ENCODE measurements at regions not wholly inside any gene's neighbourhood (a gene's known extent, or its start where the extent isn't known, plus 50 kb on each side); places are given as distances from the start of the nearest gene placed in this dataset.

- ATAC-seq = no peak
- intact Hi-C loops (cut with DNase I, micrococcal nuclease) = loop anchor here (5.0 to 10.0 kb wide), 2 partner anchors 647 to 650 kb away; no protein-coding TSS in a partner anchor
- DNase-seq = no peak
- Histone ChIP-seq H3K9me3 (no peaks in the 10 kb centered on the region), H3K4me1 (ENCODE audit: low read depth) (no peaks in the 10 kb centered on the region), H3K36me3 (ENCODE audit: low read depth) (no peaks in the 10 kb centered on the region), H3K4me3 (no peak overlapping the region)
- TF ChIP-seq CTCF (IDR thresholded peaks at IDR 0.05) = no peak
Observed at GRCh38 chr6:134821928-134822864, 127.7 kb downstream of the ALDH8A1 start.

GRCh38 chr6:134821397-134821796 lies 128.5 kb downstream of the ALDH8A1 start:
- Histone ChIP-seq H3K4me1 (ENCODE audit: low read depth) (no peaks in the 10 kb centered on the region), H3K36me3 (ENCODE audit: low read depth) (no peaks in the 10 kb centered on the region), H3K9me3 (no peaks in the 10 kb centered on the region), H3K4me3 (no peak overlapping the region)
- intact Hi-C loops (cut with DNase I, micrococcal nuclease) = loop anchor here (5.0 to 10.0 kb wide), 2 partner anchors 647 to 649 kb away; no protein-coding TSS in a partner anchor
- DNase-seq = no peak
- ATAC-seq = no peak
- TF ChIP-seq CTCF (IDR thresholded peaks at IDR 0.05) = no peak

- DNase-seq (no peak), ATAC-seq (peak; percentile 52)
- intact Hi-C loops (cut with DNase I, micrococcal nuclease) = loop anchor here (5.0 to 10.0 kb wide), 2 partner anchors 645 to 648 kb away; no protein-coding TSS in a partner anchor
Observed at GRCh38 chr6:134819863-134820800, 129.8 kb downstream of the ALDH8A1 start.

DNA sequence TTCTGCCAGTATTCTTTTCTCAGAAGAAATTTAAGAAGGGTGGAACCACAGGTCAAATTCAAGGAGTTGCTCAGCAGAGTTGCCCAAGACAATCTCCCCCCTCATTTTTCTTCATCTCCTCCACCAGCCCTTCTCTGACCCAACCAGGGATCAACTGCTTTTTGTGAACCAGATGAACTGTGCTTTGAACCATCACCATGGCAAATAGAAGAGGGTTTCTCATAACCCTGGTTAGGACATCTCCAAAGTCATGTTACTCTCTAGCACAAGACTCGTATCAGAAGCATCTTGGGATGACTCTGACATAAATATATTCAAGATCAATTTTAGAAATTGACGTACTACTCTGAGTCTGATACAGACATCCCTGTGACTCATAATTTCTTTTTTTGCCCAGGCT lies 130.7 kb downstream of the ALDH8A1 start:
- Histone ChIP-seq H3K4me3 (no peak overlapping the region), H3K4me1 (ENCODE audit: low read depth) (no peaks in the 10 kb centered on the region), H3K36me3 (ENCODE audit: low read depth) (no peaks in the 10 kb centered on the region), H3K9me3 (no peaks in the 10 kb centered on the region)
- no peak for DNase-seq
- TF ChIP-seq CTCF (IDR thresholded peaks at IDR 0.05) = no peak
- intact Hi-C loops (cut with DNase I, micrococcal nuclease) = no loop called here
- ATAC-seq = no peak

More at GRCh38 chr6:134819863-134820800, 129.8 kb downstream of the ALDH8A1 start:
- no peaks in the 10 kb centered on the region for H3K9me3 ChIP-seq
- H3K4me3 ChIP-seq = no peak overlapping the region
- H3K4me1 ChIP-seq (ENCODE audit: low read depth) = no peaks in the 10 kb centered on the region
- no peak for TF ChIP-seq CTCF (IDR thresholded peaks at IDR 0.05)
- H3K36me3 ChIP-seq (ENCODE audit: low read depth) = no peaks in the 10 kb centered on the region

DNA sequence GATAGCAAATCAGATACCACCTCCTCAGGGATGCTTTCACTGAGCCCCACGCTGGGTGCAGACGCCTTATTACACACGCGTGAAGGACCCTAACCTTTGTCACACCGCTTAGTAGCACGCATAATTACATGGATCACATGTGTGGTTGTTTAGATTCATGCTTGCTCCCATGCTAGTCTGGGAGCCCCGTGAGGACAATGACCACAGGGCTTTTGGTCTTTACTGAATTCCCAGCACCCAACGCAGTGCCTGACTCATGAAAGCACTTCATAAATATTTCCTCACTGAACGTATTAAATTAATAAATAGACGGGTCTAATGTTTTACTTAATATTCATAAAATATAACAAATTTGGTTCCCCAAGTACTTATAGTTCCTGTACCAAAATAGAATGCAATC lies 132.5 kb downstream of the ALDH8A1 start:
- H3K9me3 ChIP-seq = no peaks in the 10 kb centered on the region
- ATAC-seq (no peak), DNase-seq (no peak)
- no peak overlapping the region for H3K4me3 ChIP-seq
- H3K4me1 ChIP-seq (ENCODE audit: low read depth) = no peaks in the 10 kb centered on the region
- H3K36me3 ChIP-seq (ENCODE audit: low read depth) = no peaks in the 10 kb centered on the region
- no peak for TF ChIP-seq CTCF (IDR thresholded peaks at IDR 0.05)
- intact Hi-C loops (cut with DNase I, micrococcal nuclease) = no loop called here

Measured in mucosa of descending colon (tissue), 3 donors.